ENCODE measurements at regions not wholly inside any gene's neighbourhood (a gene's known extent, or its start where the extent isn't known, plus 50 kb on each side); places are given as distances from the start of the nearest gene placed in this dataset.

- Mint-ChIP-seq H3K36me3 (ENCODE audit: low read depth) (no peaks in the 10 kb centered on the region), H3K4me3 (no peak overlapping the region), H3K27ac (no peak overlapping the region), H3K4me1 (no peaks in the 10 kb centered on the region), H3K27me3 (ENCODE audit: low read depth, poor library complexity) (peaks cover 15% of the 10 kb centered on the region), H3K9me3 (peaks cover 7% of the 10 kb centered on the region)
- TF ChIP-seq CTCF (IDR thresholded peaks at IDR 0.05), result no peak
- DNase-seq, result no peak
These were observed 177.2 kb downstream of the KIF26A start for GRCh38 chr14:104315625-104316024.

DNA sequence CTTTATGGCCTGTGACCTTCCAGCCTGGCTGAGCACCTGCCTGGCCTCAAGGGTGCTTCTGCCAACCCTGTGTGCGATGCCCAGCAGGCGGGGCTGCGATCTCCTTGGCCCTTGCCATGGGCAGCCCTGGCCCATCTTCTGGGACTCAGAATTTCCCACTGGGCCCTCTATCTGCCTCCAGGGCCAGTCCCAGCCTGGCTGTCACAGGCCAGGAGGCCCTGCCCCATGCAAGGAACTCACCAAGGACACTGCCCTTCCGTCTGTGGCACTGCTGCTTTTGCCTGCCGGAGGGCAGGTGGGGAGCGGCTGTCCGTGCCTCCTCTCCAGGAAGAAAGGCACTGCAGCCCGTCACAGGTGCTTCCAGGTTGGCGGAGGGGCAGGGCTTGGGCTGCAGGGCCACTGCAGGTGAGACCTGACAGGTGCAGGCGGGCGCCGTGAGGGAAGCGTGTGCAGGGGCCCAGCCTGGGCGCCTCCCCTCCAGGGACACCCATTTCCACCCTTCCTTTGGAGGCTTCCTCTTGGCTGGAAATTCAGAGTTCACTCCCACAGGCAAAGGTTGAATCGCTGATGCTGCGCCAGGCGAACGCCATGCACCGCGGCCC, 177.8 kb downstream of the KIF26A start:
- Mint-ChIP-seq H3K4me1 (no peaks in the 10 kb centered on the region), H3K9me3 (peaks cover 3% of the 10 kb centered on the region), H3K27ac (no peak overlapping the region), H3K27me3 (ENCODE audit: low read depth, poor library complexity) (peaks cover 9% of the 10 kb centered on the region), H3K36me3 (ENCODE audit: low read depth) (no peaks in the 10 kb centered on the region), H3K4me3 (no peak overlapping the region)
- DNase-seq, result no peak
- TF ChIP-seq CTCF (IDR thresholded peaks at IDR 0.05), result no peak

DNA sequence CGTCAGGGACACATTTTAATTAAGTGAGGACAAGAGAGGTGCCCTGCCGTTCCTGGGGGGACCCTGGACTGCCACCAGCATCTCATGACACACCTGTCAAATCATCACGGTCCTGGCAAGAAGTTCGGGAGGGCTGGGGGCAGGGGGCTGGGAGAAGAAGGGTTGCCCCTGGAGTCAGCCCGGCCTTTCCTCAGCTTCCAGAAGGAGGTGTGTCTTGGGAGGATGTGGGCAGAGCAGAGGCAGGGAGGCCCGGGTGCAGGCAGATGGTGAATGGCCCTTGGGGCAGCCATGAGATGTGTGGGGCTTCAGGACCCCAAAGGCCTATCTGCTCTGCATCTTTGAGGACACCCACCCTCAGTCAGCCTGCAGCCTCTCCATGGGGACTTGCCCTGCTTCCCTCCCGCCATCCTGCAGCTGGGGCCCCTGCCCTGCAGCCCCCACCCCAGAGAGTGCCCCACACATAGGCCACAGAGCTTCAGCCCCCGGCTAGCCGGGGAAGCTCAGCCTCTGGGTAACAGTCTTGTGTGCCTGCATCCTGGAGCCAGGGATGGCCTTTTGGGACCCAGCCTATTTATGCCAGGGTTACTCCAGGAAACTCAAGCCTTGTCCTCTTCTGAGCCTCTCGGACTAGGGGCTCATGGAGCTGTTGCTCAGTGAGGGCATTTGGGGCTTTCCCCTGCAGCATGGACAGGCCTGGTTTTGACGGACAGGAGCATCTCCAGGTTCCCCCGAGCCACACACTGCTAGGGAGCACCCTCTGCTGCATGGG, 178.5 kb downstream of the KIF26A start:
- H3K4me3 Mint-ChIP-seq, result no peak overlapping the region
- peaks cover 6% of the 10 kb centered on the region for H3K27me3 Mint-ChIP-seq (ENCODE audit: low read depth, poor library complexity)
- no peaks in the 10 kb centered on the region for H3K36me3 Mint-ChIP-seq (ENCODE audit: low read depth)
- no peaks in the 10 kb centered on the region for H3K9me3 Mint-ChIP-seq
- no peak for TF ChIP-seq CTCF (IDR thresholded peaks at IDR 0.05)
- H3K27ac Mint-ChIP-seq, result no peak overlapping the region
- no peak for DNase-seq
- no peaks in the 10 kb centered on the region for H3K4me1 Mint-ChIP-seq

GRCh38 chr14:104317492-104317805, 179.1 kb downstream of the KIF26A start:
- Mint-ChIP-seq H3K36me3 (ENCODE audit: low read depth) (no peaks in the 10 kb centered on the region), H3K27ac (no peak overlapping the region), H3K9me3 (no peaks in the 10 kb centered on the region), H3K4me1 (peaks cover 2% of the 10 kb centered on the region), H3K4me3 (no peak overlapping the region), H3K27me3 (ENCODE audit: low read depth, poor library complexity) (peaks cover 2% of the 10 kb centered on the region)
- TF ChIP-seq CTCF (IDR thresholded peaks at IDR 0.05), result no peak
- DNase-seq, result no peak

- Mint-ChIP-seq H3K4me1 (peaks cover 5% of the 10 kb centered on the region), H3K4me3 (no peak overlapping the region), H3K36me3 (ENCODE audit: low read depth) (no peaks in the 10 kb centered on the region), H3K27me3 (ENCODE audit: low read depth, poor library complexity) (peaks cover 8% of the 10 kb centered on the region), H3K9me3 (no peaks in the 10 kb centered on the region), H3K27ac (no peak overlapping the region)
- no peak for TF ChIP-seq CTCF (IDR thresholded peaks at IDR 0.05)
- DNase-seq, result no peak
These were observed 179.7 kb downstream of the KIF26A start for GRCh38 chr14:104317975-104318557.
